OCI-LY3 (cell line): ENCODE measurements at regions not wholly inside any gene's neighbourhood (a gene's known extent, or its start where the extent isn't known, plus 50 kb on each side); places are given as distances from the start of the nearest gene placed in this dataset.

ENCODE experiments used
- H2AFZ ChIP-seq: fragments of 200-600, 300-600 bp; shearing (Covaris generic); 2 replicates; pipeline ENCODE4 v1.6.0; 2014; ENCODE audit warnings: antibody characterized with exemption, low read depth, low read length
- H3K27ac ChIP-seq: fragments of 200-600, 300-600 bp; sonication (generic); 2 replicates; pipeline ENCODE4 v1.5.1; 2014; ENCODE audit warnings: mild to moderate bottlenecking, low read length, moderate library complexity, mixed read lengths
- H3K27me3 ChIP-seq: fragments of 200-600, 300-600 bp; sonication (generic); 2 replicates; pipeline ENCODE4 v1.6.1; 2014; ENCODE audit warnings: low read depth, low read length, mixed read lengths
- H3K36me3 ChIP-seq: fragments of 200-600, 300-600 bp; sonication (generic); replicated peaks from 2 replicates; pipeline ENCODE3; 2014; ENCODE audit warnings: low read depth, low read length, mixed read lengths
- H3K4me1 ChIP-seq: fragments of 300-600, 200-600 bp; sonication (generic); 2 replicates; pipeline ENCODE4 v1.6.1; 2014; ENCODE audit warnings: low read length, mixed read lengths
- H3K4me2 ChIP-seq: fragments of 200-600, 300-600 bp; sonication (generic); 2 replicates; pipeline ENCODE4 v1.6.1; 2014; ENCODE audit warnings: low read length, mixed read lengths
- H3K4me3 ChIP-seq: fragments of 300-600, 200-600 bp; sonication (generic); 2 replicates; pipeline ENCODE4 v1.5.1; 2014; ENCODE audit warnings: antibody characterized with exemption, mild to moderate bottlenecking, low read length, moderate library complexity
- H3K79me2 ChIP-seq: fragments of 300-600, 200-600 bp; shearing (Covaris generic); 2 replicates; pipeline ENCODE4 v1.6.1; 2014; ENCODE audit warnings: mild to moderate bottlenecking, low read length, mixed read lengths
- H3K9ac ChIP-seq: fragments of 300-600, 200-600 bp; shearing (Covaris generic); 2 replicates; pipeline ENCODE4 v1.6.0; 2014; ENCODE audit warnings: mild to moderate bottlenecking, low read length, moderate library complexity
- H3K9me3 ChIP-seq: fragments of 200-600, 300-600 bp; shearing (Covaris generic); 2 replicates; pipeline ENCODE4 v1.6.1; 2014; ENCODE audit warnings: low read length, mixed read lengths; ENCODE audit not compliant: insufficient read depth
- H4K20me1 ChIP-seq: fragments of 200-600, 300-600 bp; sonication (generic); 2 replicates; pipeline ENCODE4 v1.6.1; 2016; ENCODE audit warnings: low read length, mixed read lengths; ENCODE audit not compliant: insufficient read depth
- EZH2phosphoT487 ChIP-seq: fragments of 200-600 bp; shearing (Covaris generic); IDR thresholded peaks from 2 replicates; pipeline ENCODE4 v1.6.1; 2018; ENCODE audit warnings: antibody characterized with exemption, mixed run types, low read depth
- TF ChIP-seq, protein P1 (sequence below): fragments of 200-600, 300-600 bp; sonication (generic); IDR thresholded peaks from 2 replicates; pipeline ENCODE4 v1.5.1; 2014; ENCODE audit warnings: antibody characterized with exemption, low read length, low read depth

DNA sequence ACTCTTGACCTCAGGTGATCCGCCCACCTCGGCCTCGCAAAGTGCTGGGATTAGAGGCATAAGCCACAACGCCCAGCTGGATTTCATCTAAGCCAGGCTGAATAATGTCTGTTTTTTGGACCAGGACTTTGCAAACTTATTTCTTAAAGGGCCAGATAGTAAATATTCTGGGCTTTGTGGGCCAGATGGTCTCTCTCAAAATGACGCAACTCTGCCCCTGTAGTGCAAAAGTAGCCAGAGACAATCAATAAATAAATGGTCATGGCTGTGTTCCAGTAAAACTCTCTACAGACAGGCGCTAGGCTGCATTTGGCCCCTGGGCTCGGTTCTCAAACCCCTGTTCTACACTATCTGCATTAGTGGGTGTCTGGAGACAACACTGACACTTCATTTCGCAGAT, 121.9 kb upstream of the CDH13 start:
- Histone ChIP-seq H3K4me3 (no peak overlapping the region), H3K27ac (no peak overlapping the region), H3K27me3 (no peaks in the 10 kb centered on the region), H3K36me3 (no peaks in the 10 kb centered on the region), H3K9ac (no peak overlapping the region), H3K79me2 (no peaks in the 10 kb centered on the region), H4K20me1 (no peaks in the 10 kb centered on the region), H2AFZ (no peak overlapping the region), H3K4me2 (no peak overlapping the region), H3K9me3 (no peaks in the 10 kb centered on the region), H3K4me1 (no peaks in the 10 kb centered on the region)
- TF ChIP-seq, protein P1, sequence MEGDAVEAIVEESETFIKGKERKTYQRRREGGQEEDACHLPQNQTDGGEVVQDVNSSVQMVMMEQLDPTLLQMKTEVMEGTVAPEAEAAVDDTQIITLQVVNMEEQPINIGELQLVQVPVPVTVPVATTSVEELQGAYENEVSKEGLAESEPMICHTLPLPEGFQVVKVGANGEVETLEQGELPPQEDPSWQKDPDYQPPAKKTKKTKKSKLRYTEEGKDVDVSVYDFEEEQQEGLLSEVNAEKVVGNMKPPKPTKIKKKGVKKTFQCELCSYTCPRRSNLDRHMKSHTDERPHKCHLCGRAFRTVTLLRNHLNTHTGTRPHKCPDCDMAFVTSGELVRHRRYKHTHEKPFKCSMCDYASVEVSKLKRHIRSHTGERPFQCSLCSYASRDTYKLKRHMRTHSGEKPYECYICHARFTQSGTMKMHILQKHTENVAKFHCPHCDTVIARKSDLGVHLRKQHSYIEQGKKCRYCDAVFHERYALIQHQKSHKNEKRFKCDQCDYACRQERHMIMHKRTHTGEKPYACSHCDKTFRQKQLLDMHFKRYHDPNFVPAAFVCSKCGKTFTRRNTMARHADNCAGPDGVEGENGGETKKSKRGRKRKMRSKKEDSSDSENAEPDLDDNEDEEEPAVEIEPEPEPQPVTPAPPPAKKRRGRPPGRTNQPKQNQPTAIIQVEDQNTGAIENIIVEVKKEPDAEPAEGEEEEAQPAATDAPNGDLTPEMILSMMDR: no peak
- no peak for TF ChIP-seq EZH2phosphoT487

DNA sequence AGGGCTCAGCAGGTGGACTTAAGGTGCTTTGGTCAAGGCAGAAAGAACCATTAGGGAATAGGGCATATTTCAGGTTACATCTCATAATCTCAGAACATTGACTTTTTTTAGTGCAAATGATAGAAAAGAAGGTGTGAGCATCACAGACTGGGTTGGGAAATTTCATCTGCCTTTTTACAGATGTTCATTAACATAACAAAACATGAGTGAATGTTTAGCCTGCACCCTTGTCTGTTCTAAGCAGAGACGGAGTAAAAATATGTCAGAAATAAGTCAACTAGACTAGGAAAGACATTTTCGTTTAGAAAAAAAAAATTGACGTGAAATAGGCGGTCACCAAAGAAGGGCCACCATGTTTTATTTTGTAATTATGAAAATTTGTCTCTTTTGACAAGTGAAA, 127.5 kb upstream of the CDH13 start:
- Histone ChIP-seq H3K4me2 (no peak overlapping the region), H3K79me2 (no peaks in the 10 kb centered on the region), H3K4me1 (no peaks in the 10 kb centered on the region), H2AFZ (no peak overlapping the region), H3K27me3 (0 out of 2 replicates have a peak, but pooled peaks cover 5% of the 10 kb centered on the region), H3K27ac (no peak overlapping the region), H3K9ac (no peak overlapping the region), H3K9me3 (no peaks in the 10 kb centered on the region), H3K4me3 (no peak overlapping the region), H4K20me1 (no peaks in the 10 kb centered on the region), H3K36me3 (no peaks in the 10 kb centered on the region)
- TF ChIP-seq, protein P1: no peak
- no peak for TF ChIP-seq EZH2phosphoT487

DNA sequence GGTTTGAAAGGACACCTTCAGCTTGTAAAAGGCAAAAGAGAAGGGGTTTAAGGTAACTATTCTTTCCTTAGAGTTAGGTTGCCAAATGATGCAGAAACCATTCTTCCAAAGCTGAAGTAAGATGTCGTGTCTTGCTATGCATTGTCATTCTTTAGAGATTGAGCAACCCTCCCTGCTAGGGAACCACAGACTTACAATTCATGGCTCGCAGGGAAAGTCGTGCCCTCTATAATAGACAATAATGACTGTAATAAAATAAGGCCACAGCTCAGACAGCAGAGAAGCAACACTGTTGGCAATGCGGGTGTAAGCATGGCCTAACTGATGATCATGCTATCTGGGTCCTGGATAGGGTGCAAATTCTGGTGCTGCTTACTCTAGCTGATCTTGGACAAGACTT, 129.6 kb upstream of the CDH13 start:
- no peaks in the 10 kb centered on the region for H3K9me3 ChIP-seq
- H4K20me1 ChIP-seq: no peaks in the 10 kb centered on the region
- no peak overlapping the region for H3K27ac ChIP-seq
- H3K27me3 ChIP-seq: 0 out of 2 replicates have a peak, but pooled peaks cover 5% of the 10 kb centered on the region
- no peaks in the 10 kb centered on the region for H3K4me1 ChIP-seq
- no peaks in the 10 kb centered on the region for H3K36me3 ChIP-seq
- no peak overlapping the region for H3K9ac ChIP-seq
- H3K79me2 ChIP-seq: no peaks in the 10 kb centered on the region
- no peak overlapping the region for H3K4me2 ChIP-seq
- H3K4me3 ChIP-seq: no peak overlapping the region
- TF ChIP-seq EZH2phosphoT487: no peak
- TF ChIP-seq, protein P1: no peak
- H2AFZ ChIP-seq: no peak overlapping the region

DNA sequence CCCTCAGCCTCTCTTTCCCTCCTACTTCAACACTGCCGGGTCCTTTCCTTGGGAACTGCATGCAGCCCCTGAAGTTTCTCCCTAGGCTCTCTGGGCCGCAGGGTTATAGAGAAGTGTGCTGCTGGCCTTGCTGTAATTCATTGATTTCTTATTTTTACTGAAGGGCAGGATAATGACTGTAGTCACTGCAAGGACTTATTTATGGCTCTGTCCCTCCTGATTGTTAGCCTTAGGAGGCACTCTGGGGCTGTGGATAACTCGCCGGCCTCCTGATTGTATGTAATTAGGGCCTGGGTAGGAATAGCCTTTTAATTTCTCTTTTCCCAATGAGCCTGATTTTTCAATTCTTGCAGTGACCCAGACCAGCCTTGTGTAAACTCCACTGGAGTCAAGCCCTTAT, 138.3 kb upstream of the CDH13 start:
- no peak overlapping the region for H3K9ac ChIP-seq
- no peaks in the 10 kb centered on the region for H3K36me3 ChIP-seq
- no peaks in the 10 kb centered on the region for H3K9me3 ChIP-seq
- H2AFZ ChIP-seq: no peak overlapping the region
- H3K4me1 ChIP-seq: no peaks in the 10 kb centered on the region
- H3K4me2 ChIP-seq: no peak overlapping the region
- H3K27me3 ChIP-seq: no peaks in the 10 kb centered on the region
- H3K4me3 ChIP-seq: no peak overlapping the region
- H3K27ac ChIP-seq: no peak overlapping the region
- no peak for TF ChIP-seq EZH2phosphoT487
- TF ChIP-seq, protein P1: no peak
- no peaks in the 10 kb centered on the region for H3K79me2 ChIP-seq
- H4K20me1 ChIP-seq: no peaks in the 10 kb centered on the region
